Panc1 (cell line): ENCODE measurements at regions not wholly inside any gene's neighbourhood (a gene's known extent, or its start where the extent isn't known, plus 50 kb on each side); places are given as distances from the start of the nearest gene placed in this dataset.

ENCODE experiments used
- ATAC-seq: fragments of 200-7000 bp; cut with Tn5 transposase; 2 replicates; pipeline ENCODE4 v1.9.1; 2020; ENCODE audit warnings: mild to moderate bottlenecking, moderate library complexity
- BruUV-seq: library from RNA; stranded (reverse); fragments of 400-500 nt; replicated peaks from 2 replicates; lab custom pipeline; 2021; lab: Mats Ljungman, UMichigan
- CTCF ChIA-PET: fragments of 300-600 bp; sonication (Branson Sonifier 250); formaldehyde crosslinking; loops from one replicate; lab custom pipeline; 2022; ENCODE audit warnings: antibody characterized with exemption; lab: Charles Lee
- POLR2A ChIA-PET: fragments of 300-600 bp; sonication (Branson Sonifier 250); formaldehyde crosslinking; loops from one replicate; lab custom pipeline; 2022; ENCODE audit warnings: antibody characterized with exemption; lab: Charles Lee
- DNase-seq: peaks from one replicate; pipeline ENCODE4 v3.0.0-alpha.2; 2010; ENCODE audit warnings: low read depth, low spot score
- H3K27ac ChIP-seq: 2 replicates; pipeline ENCODE4 v1.5.1; 2011; ENCODE audit warnings: mild to moderate bottlenecking, low read length, inconsistent platforms
- H3K27me3 ChIP-seq: fragments of 200-500 bp; sonication (Bioruptor generic); 2 replicates; pipeline ENCODE4 v1.6.0; 2014; ENCODE audit warnings: low read length, inconsistent platforms; ENCODE audit not compliant: control insufficient read depth, insufficient read depth
- H3K36me3 ChIP-seq: fragments of 200-500 bp; sonication (Bioruptor generic); 2 replicates; pipeline ENCODE4 v1.5.1; 2014; ENCODE audit warnings: inconsistent platforms, mild to moderate bottlenecking, low read length, moderate library complexity; ENCODE audit not compliant: control insufficient read depth, insufficient read depth
- H3K4me1 ChIP-seq: 2 replicates; pipeline ENCODE4 v1.5.1; 2011; ENCODE audit warnings: inconsistent platforms, mild to moderate bottlenecking, low read length, moderate library complexity; ENCODE audit not compliant: control insufficient read depth, insufficient read depth
- H3K4me3 ChIP-seq, 2 experiments: 2 replicates each; pipeline ENCODE4 v1.5.1; 2011 to 2012; ENCODE audit warnings: low read depth in 2 of 2, low read length in 2 of 2, mild to moderate bottlenecking in 2 of 2, inconsistent platforms in 1 of 2, moderate library complexity in 1 of 2
- H3K9me3 ChIP-seq: fragments of 200-500 bp; sonication (Bioruptor generic); 2 replicates; pipeline ENCODE4 v1.5.1; 2014; ENCODE audit warnings: low read depth, mild to moderate bottlenecking, inconsistent platforms, low read length, moderate library complexity; ENCODE audit not compliant: control insufficient read depth, insufficient read depth
- POLR2AphosphoS5 ChIP-seq: IDR thresholded peaks from 2 replicates; pipeline ENCODE4 v1.6.1; 2012; ENCODE audit warnings: mild to moderate bottlenecking, low read depth, low read length, moderate library complexity
- SIN3A ChIP-seq: IDR thresholded peaks from 2 replicates; pipeline ENCODE4 v1.6.1; 2012; ENCODE audit warnings: low read depth, mild to moderate bottlenecking, low read length, moderate library complexity, borderline replicate concordance; ENCODE audit not compliant: insufficient read depth
- TCF7L2 ChIP-seq: IDR thresholded peaks from 2 replicates; pipeline ENCODE4 v1.6.1; 2011; ENCODE audit warnings: mild to moderate bottlenecking, low read depth, low read length, inconsistent platforms
- in situ Hi-C: cut with HindIII; loops from 2 replicates; pipeline ENCODE4 v1.10.0; 2016; ENCODE audit warnings: low sequenced_read_pairs, low pct_unique_long_range_greater_than_20kb
- intact Hi-C: fragments of 100-400 bp; cut with micrococcal nuclease; formaldehyde crosslinking; loops from one replicate; pipeline ENCODE4 v1.10.0; 2022; ENCODE audit not compliant: unreplicated experiment
- TF ChIP-seq, protein P1 (sequence below), 2 experiments: IDR thresholded peaks; 2 replicates each; pipeline ENCODE4 v1.6.1; 2011 to 2012; ENCODE audit warnings: low read depth in 2 of 2, control low read depth in 1 of 2, low read length in 1 of 2, mild to moderate bottlenecking in 1 of 2, moderate library complexity in 1 of 2; ENCODE audit not compliant: insufficient read depth in 1 of 2
- TF ChIP-seq, protein P2 (sequence below): fragments of 450-650 bp; IDR thresholded peaks from 2 replicates; pipeline ENCODE4 v1.5.1; 2017; ENCODE audit warnings: mild to moderate bottlenecking

DNA sequence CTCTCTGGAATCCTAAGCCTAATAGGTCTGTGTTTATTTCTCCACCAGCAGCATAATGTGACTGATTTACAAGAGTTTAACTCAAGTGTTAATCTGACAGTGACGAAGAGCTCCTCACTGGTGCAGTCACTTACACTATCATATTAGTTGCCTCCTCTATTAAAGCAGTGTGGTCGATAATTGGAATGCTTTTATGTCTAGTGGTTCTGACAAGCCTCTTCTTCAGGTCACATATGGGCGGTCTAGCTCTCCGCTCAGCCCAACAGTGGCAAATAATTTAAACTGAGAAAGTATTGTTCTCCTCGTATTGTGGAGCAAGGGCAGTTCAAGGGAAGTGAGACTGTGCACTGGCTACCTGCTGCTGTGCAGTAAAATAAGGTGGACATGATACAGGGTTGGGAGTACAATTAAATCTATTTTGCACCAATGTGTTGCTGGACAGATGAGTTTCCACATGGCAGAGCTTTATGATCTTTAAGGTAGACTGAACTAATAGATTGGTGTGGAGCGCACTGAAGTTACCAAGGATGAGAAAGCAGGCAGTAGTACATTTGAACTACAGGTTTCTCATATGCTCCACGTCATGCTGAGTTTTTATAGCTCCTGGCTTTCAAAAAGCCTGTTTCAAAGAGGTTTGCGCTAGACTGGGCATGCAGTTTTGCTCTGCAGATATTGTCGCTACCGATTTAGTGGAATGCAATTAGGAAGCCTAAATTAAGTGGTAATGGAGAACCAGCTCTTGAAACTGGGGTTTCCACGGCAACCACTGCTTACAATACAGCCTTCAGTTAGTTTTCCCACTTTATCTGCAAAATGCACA lies 151.7 kb upstream of the POU3F3 start:
- no peaks in the 10 kb centered on the region for H3K36me3 ChIP-seq
- POLR2A ChIA-PET, result no interaction called here
- no peak overlapping the region for H3K27ac ChIP-seq
- DNase-seq (no peak), ATAC-seq (no peak)
- H3K9me3 ChIP-seq, result no peaks in the 10 kb centered on the region
- H3K4me1 ChIP-seq, result no peaks in the 10 kb centered on the region
- CTCF ChIA-PET, result interaction anchor here (0.6 kb wide), 1 partner anchor 973 kb away, joined by 5 read pairs; no protein-coding TSS in a partner anchor
- intact Hi-C loops (no loop called here), in situ Hi-C loops (no loop called here)
- H3K27me3 ChIP-seq, result peaks cover 10% of the 10 kb centered on the region
- no peak overlapping the region for H3K4me3 ChIP-seq
- TF ChIP-seq, protein P1, sequence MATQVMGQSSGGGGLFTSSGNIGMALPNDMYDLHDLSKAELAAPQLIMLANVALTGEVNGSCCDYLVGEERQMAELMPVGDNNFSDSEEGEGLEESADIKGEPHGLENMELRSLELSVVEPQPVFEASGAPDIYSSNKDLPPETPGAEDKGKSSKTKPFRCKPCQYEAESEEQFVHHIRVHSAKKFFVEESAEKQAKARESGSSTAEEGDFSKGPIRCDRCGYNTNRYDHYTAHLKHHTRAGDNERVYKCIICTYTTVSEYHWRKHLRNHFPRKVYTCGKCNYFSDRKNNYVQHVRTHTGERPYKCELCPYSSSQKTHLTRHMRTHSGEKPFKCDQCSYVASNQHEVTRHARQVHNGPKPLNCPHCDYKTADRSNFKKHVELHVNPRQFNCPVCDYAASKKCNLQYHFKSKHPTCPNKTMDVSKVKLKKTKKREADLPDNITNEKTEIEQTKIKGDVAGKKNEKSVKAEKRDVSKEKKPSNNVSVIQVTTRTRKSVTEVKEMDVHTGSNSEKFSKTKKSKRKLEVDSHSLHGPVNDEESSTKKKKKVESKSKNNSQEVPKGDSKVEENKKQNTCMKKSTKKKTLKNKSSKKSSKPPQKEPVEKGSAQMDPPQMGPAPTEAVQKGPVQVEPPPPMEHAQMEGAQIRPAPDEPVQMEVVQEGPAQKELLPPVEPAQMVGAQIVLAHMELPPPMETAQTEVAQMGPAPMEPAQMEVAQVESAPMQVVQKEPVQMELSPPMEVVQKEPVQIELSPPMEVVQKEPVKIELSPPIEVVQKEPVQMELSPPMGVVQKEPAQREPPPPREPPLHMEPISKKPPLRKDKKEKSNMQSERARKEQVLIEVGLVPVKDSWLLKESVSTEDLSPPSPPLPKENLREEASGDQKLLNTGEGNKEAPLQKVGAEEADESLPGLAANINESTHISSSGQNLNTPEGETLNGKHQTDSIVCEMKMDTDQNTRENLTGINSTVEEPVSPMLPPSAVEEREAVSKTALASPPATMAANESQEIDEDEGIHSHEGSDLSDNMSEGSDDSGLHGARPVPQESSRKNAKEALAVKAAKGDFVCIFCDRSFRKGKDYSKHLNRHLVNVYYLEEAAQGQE (IDR thresholded peaks at IDR 0.05; ENCODE audit: insufficient read depth in 1 of 2, low read depth in 2 of 2, low read length in 1 of 2), result no peak
- TF ChIP-seq TCF7L2 (no peak), SIN3A (no peak), POLR2AphosphoS5 (no peak)
- TF ChIP-seq, protein P2, sequence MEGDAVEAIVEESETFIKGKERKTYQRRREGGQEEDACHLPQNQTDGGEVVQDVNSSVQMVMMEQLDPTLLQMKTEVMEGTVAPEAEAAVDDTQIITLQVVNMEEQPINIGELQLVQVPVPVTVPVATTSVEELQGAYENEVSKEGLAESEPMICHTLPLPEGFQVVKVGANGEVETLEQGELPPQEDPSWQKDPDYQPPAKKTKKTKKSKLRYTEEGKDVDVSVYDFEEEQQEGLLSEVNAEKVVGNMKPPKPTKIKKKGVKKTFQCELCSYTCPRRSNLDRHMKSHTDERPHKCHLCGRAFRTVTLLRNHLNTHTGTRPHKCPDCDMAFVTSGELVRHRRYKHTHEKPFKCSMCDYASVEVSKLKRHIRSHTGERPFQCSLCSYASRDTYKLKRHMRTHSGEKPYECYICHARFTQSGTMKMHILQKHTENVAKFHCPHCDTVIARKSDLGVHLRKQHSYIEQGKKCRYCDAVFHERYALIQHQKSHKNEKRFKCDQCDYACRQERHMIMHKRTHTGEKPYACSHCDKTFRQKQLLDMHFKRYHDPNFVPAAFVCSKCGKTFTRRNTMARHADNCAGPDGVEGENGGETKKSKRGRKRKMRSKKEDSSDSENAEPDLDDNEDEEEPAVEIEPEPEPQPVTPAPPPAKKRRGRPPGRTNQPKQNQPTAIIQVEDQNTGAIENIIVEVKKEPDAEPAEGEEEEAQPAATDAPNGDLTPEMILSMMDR, result no peak
- no TSS peak for BruUV-seq

GRCh38 chr2:104703669-104704068 lies 150.2 kb upstream of the POU3F3 start:
- TF ChIP-seq, protein P2, result no peak
- TF ChIP-seq, protein P1 (IDR thresholded peaks at IDR 0.05; ENCODE audit: insufficient read depth in 1 of 2, low read depth in 2 of 2, low read length in 1 of 2), result no peak
- no peak for TF ChIP-seq TCF7L2
- no peak for TF ChIP-seq POLR2AphosphoS5
- no peak for TF ChIP-seq SIN3A
- no peaks in the 10 kb centered on the region for H3K9me3 ChIP-seq
- no TSS peak for BruUV-seq
- no peaks in the 10 kb centered on the region for H3K4me1 ChIP-seq
- peaks cover 10% of the 10 kb centered on the region for H3K27me3 ChIP-seq
- no peaks in the 10 kb centered on the region for H3K36me3 ChIP-seq
- DNase-seq (no peak), ATAC-seq (no peak)
- ChIA-PET CTCF (no interaction called here), POLR2A (no interaction called here)
- H3K27ac ChIP-seq, result no peak overlapping the region
- in situ Hi-C loops (no loop called here), intact Hi-C loops (no loop called here)
- no peak overlapping the region for H3K4me3 ChIP-seq
